ENCODE measurements at regions not wholly inside any gene's neighbourhood (a gene's known extent, or its start where the extent isn't known, plus 50 kb on each side); places are given as distances from the start of the nearest gene placed in this dataset.

DNA sequence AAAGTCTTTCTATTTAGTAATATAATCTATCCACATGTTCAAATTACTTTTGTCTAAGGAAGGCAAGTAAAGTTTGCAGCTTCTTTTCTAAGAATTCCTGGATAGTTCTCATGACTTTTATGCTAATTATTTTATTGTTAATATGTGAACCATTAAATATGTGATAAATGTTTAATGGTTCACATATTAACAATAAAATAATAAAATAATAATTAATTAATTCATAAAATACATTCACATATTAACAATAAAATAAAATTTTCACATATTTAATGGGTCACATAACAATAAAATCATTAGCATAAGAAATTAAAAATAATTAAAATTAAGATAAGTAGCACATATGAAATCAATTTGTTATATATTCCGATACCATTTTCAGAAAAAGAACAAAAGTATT is 1352.4 kb downstream of the ARAP2 start:
- WGBS, result 97% methylated on average over 1 of the region's 1 CpG

GRCh38 chr4:34893382-34893781 is 1350.9 kb downstream of the ARAP2 start:
- no peak overlapping the region for H3K4me3 ChIP-seq
- no peaks in the 10 kb centered on the region for H3K9me3 ChIP-seq
- intact Hi-C loops (cut with DNase I), result no loop called here
- no peak for DNase-seq (ENCODE audit: low spot score)
- 82% methylated on average over 3 of the region's 3 CpGs for WGBS
- H3K27ac ChIP-seq, result no peak overlapping the region
- no peaks in the 10 kb centered on the region for H3K27me3 ChIP-seq (replicated peaks; ENCODE audit: insufficient read depth)
- TF ChIP-seq POLR2A (IDR thresholded peaks at IDR 0.05), result no peak
- TF ChIP-seq POLR2AphosphoS5 (IDR thresholded peaks at IDR 0.05), result no peak
- H3K4me1 ChIP-seq (replicated peaks), result no peaks in the 10 kb centered on the region
- no peaks in the 10 kb centered on the region for H3K36me3 ChIP-seq

More for the DNA sequence above, 1352.4 kb downstream of the ARAP2 start:
- no peaks in the 10 kb centered on the region for H3K9me3 ChIP-seq
- intact Hi-C loops (cut with DNase I), result no loop called here
- no peak overlapping the region for H3K4me3 ChIP-seq
- no peak for DNase-seq (ENCODE audit: low spot score)
- no peak for TF ChIP-seq POLR2A (IDR thresholded peaks at IDR 0.05)
- TF ChIP-seq POLR2AphosphoS5 (IDR thresholded peaks at IDR 0.05), result no peak
- TF ChIP-seq, protein P1, sequence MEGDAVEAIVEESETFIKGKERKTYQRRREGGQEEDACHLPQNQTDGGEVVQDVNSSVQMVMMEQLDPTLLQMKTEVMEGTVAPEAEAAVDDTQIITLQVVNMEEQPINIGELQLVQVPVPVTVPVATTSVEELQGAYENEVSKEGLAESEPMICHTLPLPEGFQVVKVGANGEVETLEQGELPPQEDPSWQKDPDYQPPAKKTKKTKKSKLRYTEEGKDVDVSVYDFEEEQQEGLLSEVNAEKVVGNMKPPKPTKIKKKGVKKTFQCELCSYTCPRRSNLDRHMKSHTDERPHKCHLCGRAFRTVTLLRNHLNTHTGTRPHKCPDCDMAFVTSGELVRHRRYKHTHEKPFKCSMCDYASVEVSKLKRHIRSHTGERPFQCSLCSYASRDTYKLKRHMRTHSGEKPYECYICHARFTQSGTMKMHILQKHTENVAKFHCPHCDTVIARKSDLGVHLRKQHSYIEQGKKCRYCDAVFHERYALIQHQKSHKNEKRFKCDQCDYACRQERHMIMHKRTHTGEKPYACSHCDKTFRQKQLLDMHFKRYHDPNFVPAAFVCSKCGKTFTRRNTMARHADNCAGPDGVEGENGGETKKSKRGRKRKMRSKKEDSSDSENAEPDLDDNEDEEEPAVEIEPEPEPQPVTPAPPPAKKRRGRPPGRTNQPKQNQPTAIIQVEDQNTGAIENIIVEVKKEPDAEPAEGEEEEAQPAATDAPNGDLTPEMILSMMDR (IDR thresholded peaks at IDR 0.05), result no peak
- H3K27me3 ChIP-seq (replicated peaks; ENCODE audit: insufficient read depth), result no peaks in the 10 kb centered on the region
- no peaks in the 10 kb centered on the region for H3K4me1 ChIP-seq (replicated peaks)
- H3K36me3 ChIP-seq, result no peaks in the 10 kb centered on the region
- no peak overlapping the region for H3K27ac ChIP-seq

- no peaks in the 10 kb centered on the region for H3K36me3 ChIP-seq
- WGBS, result 84% methylated on average over 2 of the region's 2 CpGs
- intact Hi-C loops (cut with DNase I), result no loop called here
- H3K4me3 ChIP-seq, result no peak overlapping the region
- no peak for DNase-seq (ENCODE audit: low spot score)
- H3K9me3 ChIP-seq, result no peaks in the 10 kb centered on the region
- H3K4me1 ChIP-seq (replicated peaks), result no peaks in the 10 kb centered on the region
- no peaks in the 10 kb centered on the region for H3K27me3 ChIP-seq (replicated peaks; ENCODE audit: insufficient read depth)
- no peak overlapping the region for H3K27ac ChIP-seq
- TF ChIP-seq POLR2AphosphoS5 (IDR thresholded peaks at IDR 0.05) (no peak), POLR2A (IDR thresholded peaks at IDR 0.05) (no peak)
- TF ChIP-seq, protein P1 (IDR thresholded peaks at IDR 0.05), result no peak
Observed at GRCh38 chr4:34920032-34920431, 1324.3 kb downstream of the ARAP2 start.

DNA sequence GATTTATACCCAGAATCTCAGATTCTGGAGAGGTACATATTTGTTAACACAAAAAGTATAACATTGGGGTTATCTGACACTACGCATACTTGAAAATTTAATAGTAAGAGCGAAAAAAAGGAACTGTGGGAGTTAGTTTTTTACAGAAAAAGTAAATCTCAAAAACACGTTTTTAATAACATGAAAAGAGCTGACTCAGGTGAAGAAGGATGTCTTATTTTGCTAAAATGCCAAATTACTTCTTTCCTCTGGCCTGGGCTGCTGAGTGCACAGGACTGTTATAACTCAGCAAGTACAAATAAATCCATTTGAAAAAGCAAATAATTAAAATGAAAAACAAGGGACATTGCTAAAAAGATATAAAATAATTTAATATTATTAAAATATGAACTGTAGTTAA is 1322.9 kb downstream of the ARAP2 start:
- WGBS, result 39% methylated on average over 3 of the region's 3 CpGs
- H3K27ac ChIP-seq, result no peak overlapping the region
- DNase-seq (ENCODE audit: low spot score), result no peak
- H3K36me3 ChIP-seq, result no peaks in the 10 kb centered on the region
- intact Hi-C loops (cut with DNase I), result no loop called here
- no peak overlapping the region for H3K4me3 ChIP-seq
- H3K4me1 ChIP-seq (replicated peaks), result no peaks in the 10 kb centered on the region
- H3K9me3 ChIP-seq, result no peaks in the 10 kb centered on the region
- H3K27me3 ChIP-seq (replicated peaks; ENCODE audit: insufficient read depth), result no peaks in the 10 kb centered on the region
- TF ChIP-seq, protein P1 (IDR thresholded peaks at IDR 0.05), result no peak
- TF ChIP-seq POLR2AphosphoS5 (IDR thresholded peaks at IDR 0.05) (no peak), POLR2A (IDR thresholded peaks at IDR 0.05) (no peak)

GRCh38 chr4:34922325-34922724 is 1322.0 kb downstream of the ARAP2 start:
- no peaks in the 10 kb centered on the region for H3K36me3 ChIP-seq
- H3K27me3 ChIP-seq (replicated peaks; ENCODE audit: insufficient read depth), result no peaks in the 10 kb centered on the region
- no peaks in the 10 kb centered on the region for H3K9me3 ChIP-seq
- 51% methylated on average over 2 of the region's 2 CpGs for WGBS
- H3K4me1 ChIP-seq (replicated peaks), result no peaks in the 10 kb centered on the region
- intact Hi-C loops (cut with DNase I), result no loop called here
- TF ChIP-seq POLR2AphosphoS5 (IDR thresholded peaks at IDR 0.05), result no peak
- no peak overlapping the region for H3K27ac ChIP-seq
- no peak overlapping the region for H3K4me3 ChIP-seq
- no peak for DNase-seq (ENCODE audit: low spot score)

DNA sequence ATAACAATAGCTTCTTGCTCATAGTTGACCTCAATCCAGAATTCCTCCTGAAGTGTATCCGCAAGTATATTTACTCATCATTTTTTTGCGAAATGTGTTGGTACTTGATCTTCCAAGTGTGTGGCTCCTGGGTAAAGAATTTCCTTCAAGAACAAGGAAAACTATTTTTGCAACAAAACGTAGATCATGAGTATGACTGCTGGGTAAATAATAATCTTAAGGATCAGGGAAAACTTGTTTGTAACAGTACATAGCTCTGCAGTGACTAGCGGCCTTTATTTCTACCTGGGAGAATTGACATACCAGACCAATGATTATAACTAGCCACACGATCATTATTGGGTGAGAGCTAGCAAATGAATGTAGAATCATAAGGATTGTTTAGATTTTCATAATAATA is 1311.7 kb downstream of the ARAP2 start:
- no peaks in the 10 kb centered on the region for H3K9me3 ChIP-seq
- H3K27me3 ChIP-seq (replicated peaks; ENCODE audit: insufficient read depth), result no peaks in the 10 kb centered on the region
- no peak for DNase-seq (ENCODE audit: low spot score)
- no peaks in the 10 kb centered on the region for H3K36me3 ChIP-seq
- H3K4me3 ChIP-seq, result no peak overlapping the region
- intact Hi-C loops (cut with DNase I), result no loop called here
- no peaks in the 10 kb centered on the region for H3K4me1 ChIP-seq (replicated peaks)
- TF ChIP-seq POLR2A (IDR thresholded peaks at IDR 0.05), result no peak
- TF ChIP-seq POLR2AphosphoS5 (IDR thresholded peaks at IDR 0.05), result no peak
- TF ChIP-seq, protein P1 (IDR thresholded peaks at IDR 0.05), result no peak
- 53% methylated on average over 5 of the region's 5 CpGs for WGBS
- H3K27ac ChIP-seq, result no peak overlapping the region
